ENCODE measurements at regions not wholly inside any gene's neighbourhood (a gene's known extent, or its start where the extent isn't known, plus 50 kb on each side); places are given as distances from the start of the nearest gene placed in this dataset.
"Not testable (repeated sequence)": the region's sequence is repeated elsewhere in the genome, so short reads cannot be mapped to it uniquely, and the experiment has no call there.

GRCh38 chr3:124043023-124043422, 51.1 kb upstream of the ROPN1 start:
- no peak for DNase-seq (ENCODE audit: low read depth)

- no peak for DNase-seq (ENCODE audit: low read depth)
Observed at GRCh38 chr3:124044956-124045355, 53.0 kb upstream of the ROPN1 start.

GRCh38 chr3:124048967-124049798, 57.3 kb upstream of the ROPN1 start:
- DNase-seq (ENCODE audit: low read depth): no peak

- DNase-seq (ENCODE audit: low read depth): no peak
Observed at GRCh38 chr3:124051636-124052035, 59.7 kb upstream of the ROPN1 start.

GRCh38 chr3:124053871-124054270, 61.9 kb upstream of the ROPN1 start:
- DNase-seq (ENCODE audit: low read depth): no peak

GRCh38 chr3:124056846-124057245, 64.9 kb upstream of the ROPN1 start:
- DNase-seq (ENCODE audit: low read depth): no peak

- DNase-seq (ENCODE audit: low read depth): no peak
Observed at GRCh38 chr3:124057420-124057819, 65.5 kb upstream of the ROPN1 start.

GRCh38 chr3:124059580-124059979, 67.7 kb upstream of the ROPN1 start:
- DNase-seq (ENCODE audit: low read depth): no peak

- DNase-seq (ENCODE audit: low read depth): no peak
Observed at GRCh38 chr3:124063197-124063909, 71.4 kb upstream of the ROPN1 start.

- no peak for DNase-seq (ENCODE audit: low read depth)
Observed at GRCh38 chr3:124064050-124064449, 72.1 kb upstream of the ROPN1 start.

- not testable (repeated sequence) for DNase-seq (ENCODE audit: low read depth)
Observed at GRCh38 chr3:124066543-124066942, 74.6 kb upstream of the ROPN1 start.

- not testable (repeated sequence) for DNase-seq (ENCODE audit: low read depth)
Observed at GRCh38 chr3:124069706-124070105, 77.8 kb upstream of the ROPN1 start.

- not testable (repeated sequence) for DNase-seq (ENCODE audit: low read depth)
Observed at GRCh38 chr3:124075090-124075489, 83.2 kb upstream of the ROPN1 start.

GRCh38 chr3:124075753-124076152, 83.8 kb upstream of the ROPN1 start:
- DNase-seq (ENCODE audit: low read depth): no peak

- DNase-seq (ENCODE audit: low read depth): no peak
Observed at GRCh38 chr3:124076235-124076634, 84.3 kb upstream of the ROPN1 start.

GRCh38 chr3:124078953-124079911, 87.3 kb upstream of the ROPN1 start:
- no peak for DNase-seq (ENCODE audit: low read depth)

- DNase-seq (ENCODE audit: low read depth): no peak
Observed at GRCh38 chr3:124079912-124080276, 88.0 kb upstream of the ROPN1 start.

- no peak for DNase-seq (ENCODE audit: low read depth)
Observed at GRCh38 chr3:124082343-124082742, 90.4 kb upstream of the ROPN1 start.

GRCh38 chr3:124084022-124084881, 92.3 kb upstream of the ROPN1 start:
- no peak for DNase-seq (ENCODE audit: low read depth)

- no peak for DNase-seq (ENCODE audit: low read depth)
Observed at GRCh38 chr3:124088801-124089200, 96.9 kb upstream of the ROPN1 start.

- no peak for DNase-seq (ENCODE audit: low read depth)
Observed at GRCh38 chr3:124089214-124089613, 97.3 kb upstream of the ROPN1 start.

Data from stimulated activated CD8-positive, alpha-beta memory T cell treated with anti-CD3 and anti-CD28 coated beads, Interleukin-15, amount 100 ng/mL, for 24 hours (primary cell).